Neuronal stem cell (in vitro differentiated cells): ENCODE measurements at regions not wholly inside any gene's neighbourhood (a gene's known extent, or its start where the extent isn't known, plus 50 kb on each side); places are given as distances from the start of the nearest gene placed in this dataset.

Experiments
- DNase-seq: peaks from one replicate; pipeline ENCODE4 v3.0.0-alpha.2; 2013; ENCODE audit warnings: low spot score
- H2AFZ ChIP-seq: one replicate; pipeline ENCODE4 v1.6.1; 2013; ENCODE audit warnings: mild to moderate bottlenecking, low read length, inconsistent platforms
- H2AK5ac ChIP-seq: 2 replicates; pipeline ENCODE4 v1.6.1; 2013; ENCODE audit warnings: low read depth, mild to moderate bottlenecking, inconsistent platforms, low read length, moderate library complexity, mixed read lengths
- H2BK120ac ChIP-seq: 2 replicates; pipeline ENCODE4 v1.6.1; 2013; ENCODE audit warnings: low read depth, mild to moderate bottlenecking, inconsistent platforms, low read length, moderate library complexity, mixed read lengths
- H2BK12ac ChIP-seq: one replicate; pipeline ENCODE4 v1.6.1; 2013; ENCODE audit warnings: low read length, inconsistent platforms
- H2BK15ac ChIP-seq: 2 replicates; pipeline ENCODE4 v1.6.1; 2013; ENCODE audit warnings: mild to moderate bottlenecking, low read length, inconsistent platforms, mixed read lengths
- H2BK5ac ChIP-seq: one replicate; pipeline ENCODE4 v1.6.1; 2013; ENCODE audit warnings: inconsistent platforms, mild to moderate bottlenecking, low read length, moderate library complexity
- H3K14ac ChIP-seq: one replicate; pipeline ENCODE4 v1.6.1; 2013; ENCODE audit warnings: low read length, inconsistent platforms
- H3K18ac ChIP-seq: 2 replicates; pipeline ENCODE4 v1.6.1; 2013; ENCODE audit warnings: low read length, inconsistent platforms
- H3K23ac ChIP-seq: 2 replicates; pipeline ENCODE4 v1.6.1; 2013; ENCODE audit warnings: low read depth, mild to moderate bottlenecking, mixed read lengths, low read length, inconsistent platforms; ENCODE audit not compliant: poor library complexity
- H3K27ac ChIP-seq: replicated peaks from 3 replicates; pipeline ENCODE4 v1.5.1; 2013; ENCODE audit warnings: low read length, inconsistent platforms
- H3K27me3 ChIP-seq, 3 experiments: 2 replicates each; pipeline ENCODE4 v1.6.1; 2013; ENCODE audit warnings: low read length in 3 of 3, mild to moderate bottlenecking in 2 of 3, inconsistent platforms in 1 of 3, low read depth in 1 of 3, mixed read lengths in 1 of 3, moderate library complexity in 1 of 3; ENCODE audit not compliant: control insufficient read depth in 3 of 3, insufficient read depth in 3 of 3
- H3K36me3 ChIP-seq, 2 donors: replicated peaks in 1 of 2; 2 replicates each; pipeline ENCODE4 v1.6.1; 2013; ENCODE audit warnings: low read length in 2 of 2; ENCODE audit not compliant: control insufficient read depth in 2 of 2, insufficient read depth in 2 of 2
- H3K4ac ChIP-seq: 2 replicates; pipeline ENCODE4 v1.6.1; 2013; ENCODE audit warnings: inconsistent platforms, mild to moderate bottlenecking, low read length, moderate library complexity
- H3K4me1 ChIP-seq, 2 donors: 1 replicate in 1 of 2; 2 replicates in 1 of 2; pipeline ENCODE4 v1.6.1; 2013; ENCODE audit warnings: low read length in 2 of 2, low read depth in 1 of 2; ENCODE audit not compliant: control insufficient read depth in 2 of 2, insufficient read depth in 1 of 2
- H3K4me2 ChIP-seq: one replicate; pipeline ENCODE4 v1.6.1; 2013; ENCODE audit warnings: mild to moderate bottlenecking, low read length, inconsistent platforms; ENCODE audit not compliant: insufficient read depth, poor library complexity, severe bottlenecking
- H3K4me3 ChIP-seq, 2 donors: 2 replicates each; pipeline ENCODE4 v1.5.1; 2013; ENCODE audit warnings: low read length in 2 of 2, mild to moderate bottlenecking in 2 of 2, inconsistent platforms in 1 of 2, moderate library complexity in 1 of 2
- H3K79me1 ChIP-seq: one replicate; pipeline ENCODE4 v1.6.1; 2013; ENCODE audit warnings: low read depth, mild to moderate bottlenecking, inconsistent platforms, low read length, moderate library complexity
- H3K9ac ChIP-seq: one replicate; pipeline ENCODE4 v1.6.1; 2013; ENCODE audit warnings: mild to moderate bottlenecking, low read depth, low read length, inconsistent platforms; ENCODE audit not compliant: poor library complexity
- H3K9me3 ChIP-seq, 2 donors: replicated peaks in 1 of 2; 2 replicates each; pipeline versions ENCODE3 to v1.6.1; 2013; ENCODE audit warnings: low read length in 2 of 2, mild to moderate bottlenecking in 2 of 2, inconsistent platforms in 1 of 2, low read depth in 1 of 2, mixed read lengths in 1 of 2, moderate library complexity in 1 of 2; ENCODE audit not compliant: control insufficient read depth in 2 of 2, insufficient read depth in 1 of 2
- H4K8ac ChIP-seq: one replicate; pipeline ENCODE4 v1.6.1; 2013; ENCODE audit warnings: low read depth, mild to moderate bottlenecking, inconsistent platforms, low read length, moderate library complexity
- H4K91ac ChIP-seq: one replicate; pipeline ENCODE4 v1.6.1; 2013; ENCODE audit warnings: low read length, low read depth, mild to moderate bottlenecking, inconsistent platforms; ENCODE audit not compliant: poor library complexity
- WGBS, 2 donors: extraction: QIAGEN DNeasy Blood & Tissue Kit; methylation state at CpG; one replicate each; pipeline ENCODE4 v1.1.7; 2013; ENCODE audit warnings: missing lambda C conversion rate in 2 of 2, mixed read lengths in 1 of 2; ENCODE audit not compliant: insufficient read length in 2 of 2, insufficient replicate concordance in 1 of 2; ENCODE audit errors: extremely low coverage in 2 of 2; 5-methylcytosine and 5-hydroxymethylcytosine counted together

- Histone ChIP-seq H3K4me3 (no peak overlapping the region), H3K27me3 (no peaks in the 10 kb centered on the region), H3K9ac (no peak overlapping the region), H2BK120ac (no peak overlapping the region), H3K23ac (no peak overlapping the region), H3K27ac (no peak overlapping the region), H3K14ac (no peak overlapping the region), H3K4ac (no peak overlapping the region), H3K9me3 (peaks cover 0 to 2% of the 10 kb centered on the region in 2 donors), H4K91ac (no peak overlapping the region), H2AK5ac (no peak overlapping the region), H2AFZ (no peak overlapping the region), H3K4me2 (no peak overlapping the region), H2BK15ac (no peak overlapping the region), H4K8ac (no peak overlapping the region), H3K4me1 (peaks cover 0 to 1% of the 10 kb centered on the region in 2 donors), H2BK5ac (no peak overlapping the region), H2BK12ac (no peak overlapping the region), H3K79me1 (no peaks in the 10 kb centered on the region), H3K18ac (no peak overlapping the region), H3K36me3 (no peaks in the 10 kb centered on the region)
- no peak for DNase-seq
These were observed 736.1 kb upstream of the VSTM2A start for GRCh38 chr7:53806119-53806518.

DNA sequence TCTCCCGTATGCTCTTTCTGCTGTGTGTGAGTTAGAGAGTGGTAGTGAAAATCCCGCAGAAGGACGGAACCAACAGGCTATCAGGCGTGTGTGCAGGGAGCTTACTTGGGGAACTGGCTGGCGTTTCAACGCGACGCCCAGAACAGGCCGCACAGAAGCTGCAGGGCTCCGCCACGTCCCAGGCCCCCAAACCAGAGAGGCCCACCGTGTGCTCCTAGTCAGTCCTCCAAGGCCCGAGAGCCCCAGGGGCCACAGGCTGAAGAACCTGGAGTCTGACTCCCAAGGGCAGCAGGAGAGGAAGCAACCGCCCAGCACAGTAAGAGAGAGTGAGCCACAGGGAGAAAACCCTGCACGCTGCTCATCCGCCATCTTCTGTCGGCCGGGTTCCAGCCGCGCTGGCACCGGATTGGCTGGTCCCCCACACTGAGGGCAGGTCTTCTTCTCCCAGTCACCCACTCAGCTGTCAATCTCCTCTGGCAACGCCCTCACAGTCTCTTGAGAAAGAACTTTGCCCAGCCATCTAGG, 730.6 kb upstream of the VSTM2A start:
- H3K36me3 ChIP-seq = no peaks in the 10 kb centered on the region
- no peaks in the 10 kb centered on the region for H3K9me3 ChIP-seq
- WGBS, 2 donors = no CpG with 5 or more reads among the region's 22 CpGs

GRCh38 chr7:53812135-53812534, 730.0 kb upstream of the VSTM2A start:
- H3K4ac ChIP-seq = no peak overlapping the region
- no peak overlapping the region for H3K4me3 ChIP-seq
- H2BK120ac ChIP-seq = no peak overlapping the region
- H3K9ac ChIP-seq = no peak overlapping the region
- H3K23ac ChIP-seq = no peak overlapping the region
- H2BK12ac ChIP-seq = no peak overlapping the region
- H3K27me3 ChIP-seq = no peaks in the 10 kb centered on the region
- WGBS, 2 donors = no CpG with 5 or more reads among the region's 16 CpGs
- no peak overlapping the region for H2AFZ ChIP-seq
- H4K91ac ChIP-seq = no peak overlapping the region
- H2BK15ac ChIP-seq = no peak overlapping the region
- no peaks in the 10 kb centered on the region for H3K4me1 ChIP-seq
- no peak overlapping the region for H3K14ac ChIP-seq
- no peak overlapping the region for H2BK5ac ChIP-seq
- no peaks in the 10 kb centered on the region for H3K9me3 ChIP-seq
- H3K79me1 ChIP-seq = no peaks in the 10 kb centered on the region
- no peak overlapping the region for H2AK5ac ChIP-seq
- DNase-seq = no peak
- no peak overlapping the region for H3K4me2 ChIP-seq
- no peaks in the 10 kb centered on the region for H3K36me3 ChIP-seq
- H3K18ac ChIP-seq = no peak overlapping the region
- no peak overlapping the region for H4K8ac ChIP-seq
- no peak overlapping the region for H3K27ac ChIP-seq

More for the DNA sequence above, 730.6 kb upstream of the VSTM2A start:
- H3K4me1 ChIP-seq = no peaks in the 10 kb centered on the region
- H2BK5ac ChIP-seq = no peak overlapping the region
- peak overlapping the region; percentile 27 for H3K18ac ChIP-seq
- H3K4me3 ChIP-seq = no peak overlapping the region
- no peak overlapping the region for H3K27ac ChIP-seq
- H2AFZ ChIP-seq = peak overlapping the region; percentile 40
- H3K9ac ChIP-seq = no peak overlapping the region
- no peak overlapping the region for H2BK120ac ChIP-seq
- no peak overlapping the region for H2AK5ac ChIP-seq
- no peaks in the 10 kb centered on the region for H3K79me1 ChIP-seq
- no peak overlapping the region for H4K91ac ChIP-seq
- no peaks in the 10 kb centered on the region for H3K27me3 ChIP-seq
- no peak overlapping the region for H3K4me2 ChIP-seq
- no peak overlapping the region for H4K8ac ChIP-seq
- no peak overlapping the region for H2BK15ac ChIP-seq
- H3K14ac ChIP-seq = no peak overlapping the region
- H3K23ac ChIP-seq = peak overlapping the region; percentile 47
- H3K4ac ChIP-seq = no peak overlapping the region
- DNase-seq = no peak
- H2BK12ac ChIP-seq = no peak overlapping the region

- Histone ChIP-seq H2BK5ac (no peak overlapping the region), H3K9ac (no peak overlapping the region), H2AK5ac (no peak overlapping the region), H2BK120ac (no peak overlapping the region), H3K4me3 (no peak overlapping the region), H3K4me2 (no peak overlapping the region), H2BK12ac (no peak overlapping the region), H3K27ac (no peak overlapping the region), H3K9me3 (no peaks in the 10 kb centered on the region), H3K27me3 (no peaks in the 10 kb centered on the region), H3K36me3 (no peaks in the 10 kb centered on the region), H3K79me1 (no peaks in the 10 kb centered on the region), H2AFZ (no peak overlapping the region), H4K8ac (no peak overlapping the region), H3K14ac (no peak overlapping the region), H3K4me1 (no peaks in the 10 kb centered on the region), H3K18ac (no peak overlapping the region), H3K4ac (no peak overlapping the region), H3K23ac (no peak overlapping the region), H4K91ac (no peak overlapping the region), H2BK15ac (no peak overlapping the region)
- DNase-seq = no peak
- no CpG with 5 or more reads among the region's 3 CpGs for WGBS, 2 donors
These were observed 706.9 kb upstream of the VSTM2A start for GRCh38 chr7:53835301-53835700.
